ENCODE measurements at regions not wholly inside any gene's neighbourhood (a gene's known extent, or its start where the extent isn't known, plus 50 kb on each side); places are given as distances from the start of the nearest gene placed in this dataset.

DNA sequence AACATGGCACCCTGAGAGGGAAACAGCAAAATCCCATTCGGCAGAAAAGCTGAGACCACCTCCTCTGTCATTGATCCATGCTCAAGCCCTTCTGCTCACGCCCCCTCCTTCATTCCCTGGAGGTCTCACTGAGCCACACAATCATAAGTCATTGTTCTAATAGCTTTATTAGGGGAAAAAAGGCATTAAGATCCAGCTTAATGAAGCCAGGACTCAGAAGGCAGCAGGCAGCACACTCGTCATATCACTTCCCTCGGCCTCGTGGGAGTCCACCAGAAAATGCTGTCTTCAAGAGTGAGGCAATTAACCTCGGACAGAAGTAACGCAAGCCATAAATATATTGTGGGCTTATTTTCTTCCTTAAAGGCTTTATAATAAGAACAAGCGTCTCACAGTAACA, 153.9 kb upstream of the PPP2R3A start:
- Histone ChIP-seq H3K27me3 (replicated peaks; ENCODE audit: insufficient read depth) (no peaks in the 10 kb centered on the region), H3K36me3 (no peaks in the 10 kb centered on the region), H3K4me3 (no peak overlapping the region), H3K4me1 (ENCODE audit: control insufficient read depth in 1 of 2, low read depth in 2 of 2) (no peaks in the 10 kb centered on the region), H3K9me3 (no peaks in the 10 kb centered on the region), H3K27ac (no peak overlapping the region)
- DNase-seq (ENCODE audit: low spot score) (no peak), ATAC-seq (ENCODE audit: insufficient number of reproducible peaks, low FRiP score, low read depth) (no peak)
- no peak for TF ChIP-seq CTCF (IDR thresholded peaks at IDR 0.05)

DNA sequence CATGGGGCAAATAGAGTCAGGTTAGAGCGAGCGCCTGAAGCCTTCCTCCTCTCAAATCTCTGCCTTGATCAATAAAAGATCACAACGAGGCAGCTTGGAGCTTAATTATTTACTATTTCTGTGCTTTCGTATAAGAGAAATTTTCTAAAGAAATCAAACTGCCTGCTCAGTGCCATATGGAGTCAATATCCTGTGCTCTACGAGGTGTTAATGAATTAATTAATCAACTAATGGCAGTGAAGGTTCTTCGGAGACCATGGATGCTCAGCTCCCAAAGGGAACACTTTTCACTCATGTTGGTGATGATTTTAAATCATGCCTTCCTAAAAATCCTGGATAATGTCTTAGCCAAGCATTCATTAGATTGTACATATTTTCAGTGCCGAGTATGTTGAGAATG, 153.5 kb upstream of the PPP2R3A start:
- no peak for TF ChIP-seq CTCF (IDR thresholded peaks at IDR 0.05)
- no peak for ATAC-seq (ENCODE audit: insufficient number of reproducible peaks, low FRiP score, low read depth)
- H3K9me3 ChIP-seq, result no peaks in the 10 kb centered on the region

DNA sequence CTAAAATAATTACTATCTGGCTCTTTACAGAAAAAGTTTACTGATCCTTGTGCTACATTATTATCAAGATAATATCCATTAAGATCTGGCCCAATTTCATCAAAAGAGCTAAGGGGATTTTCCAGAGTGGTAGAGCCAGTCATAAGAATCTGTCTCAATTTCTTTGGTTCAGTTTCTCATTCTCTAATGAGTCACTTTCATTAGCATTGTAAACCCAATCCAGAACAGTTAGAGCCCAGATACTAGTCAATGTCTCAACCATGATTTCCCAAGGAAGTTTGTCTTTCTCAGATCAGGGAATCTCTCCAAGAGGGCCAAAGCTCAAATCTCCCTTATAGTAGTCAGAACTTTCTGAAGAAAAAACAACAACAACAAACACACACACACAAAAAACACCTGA, 131.1 kb upstream of the PPP2R3A start:
- no peak for TF ChIP-seq CTCF (IDR thresholded peaks at IDR 0.05)
- DNase-seq (ENCODE audit: low spot score) (no peak), ATAC-seq (ENCODE audit: insufficient number of reproducible peaks, low FRiP score, low read depth) (no peak)
- Histone ChIP-seq H3K27me3 (replicated peaks; ENCODE audit: insufficient read depth) (no peaks in the 10 kb centered on the region), H3K27ac (no peak overlapping the region), H3K9me3 (no peaks in the 10 kb centered on the region), H3K4me3 (no peak overlapping the region), H3K36me3 (no peaks in the 10 kb centered on the region), H3K4me1 (ENCODE audit: control insufficient read depth in 1 of 2, low read depth in 2 of 2) (no peaks in the 10 kb centered on the region)

More for the DNA sequence above, 153.5 kb upstream of the PPP2R3A start:
- no peaks in the 10 kb centered on the region for H3K36me3 ChIP-seq
- no peak overlapping the region for H3K4me3 ChIP-seq
- no peak for DNase-seq (ENCODE audit: low spot score)
- H3K4me1 ChIP-seq (ENCODE audit: control insufficient read depth in 1 of 2, low read depth in 2 of 2), result no peaks in the 10 kb centered on the region
- no peak overlapping the region for H3K27ac ChIP-seq
- H3K27me3 ChIP-seq (replicated peaks; ENCODE audit: insufficient read depth), result no peaks in the 10 kb centered on the region

- Histone ChIP-seq H3K4me1 (ENCODE audit: control insufficient read depth in 1 of 2, low read depth in 2 of 2) (no peaks in the 10 kb centered on the region), H3K27me3 (replicated peaks; ENCODE audit: insufficient read depth) (no peaks in the 10 kb centered on the region)
Measured at GRCh38 chr3:135837977-135838631, 127.4 kb upstream of the PPP2R3A start.

GRCh38 chr3:135840436-135840835, 125.1 kb upstream of the PPP2R3A start:
- no peak for DNase-seq (ENCODE audit: low spot score)
- no peaks in the 10 kb centered on the region for H3K36me3 ChIP-seq
- ATAC-seq (ENCODE audit: insufficient number of reproducible peaks, low FRiP score, low read depth), result no peak

More at GRCh38 chr3:135837977-135838631, 127.4 kb upstream of the PPP2R3A start:
- no peak for ATAC-seq (ENCODE audit: insufficient number of reproducible peaks, low FRiP score, low read depth)
- Histone ChIP-seq H3K4me3 (no peak overlapping the region), H3K36me3 (no peaks in the 10 kb centered on the region), H3K27ac (no peak overlapping the region), H3K9me3 (no peaks in the 10 kb centered on the region)
- no peak for DNase-seq (ENCODE audit: low spot score)
- TF ChIP-seq CTCF (IDR thresholded peaks at IDR 0.05), result no peak

More at GRCh38 chr3:135840436-135840835, 125.1 kb upstream of the PPP2R3A start:
- Histone ChIP-seq H3K4me1 (ENCODE audit: control insufficient read depth in 1 of 2, low read depth in 2 of 2) (no peaks in the 10 kb centered on the region), H3K4me3 (no peak overlapping the region), H3K27ac (no peak overlapping the region), H3K27me3 (replicated peaks; ENCODE audit: insufficient read depth) (no peaks in the 10 kb centered on the region), H3K9me3 (no peaks in the 10 kb centered on the region)
- no peak for TF ChIP-seq CTCF (IDR thresholded peaks at IDR 0.05)
